Memory B cell (primary cell): ENCODE measurements at regions not wholly inside any gene's neighbourhood (a gene's known extent, or its start where the extent isn't known, plus 50 kb on each side); places are given as distances from the start of the nearest gene placed in this dataset.

Experiments used
- ATAC-seq: fragments of 150-1000 bp; cut with Tn5 transposase; 2 replicates; pipeline ENCODE4 v1.10.0; 2021; ENCODE audit warnings: low read depth, mild to moderate bottlenecking, moderate library complexity
- DNase-seq, 2 donors: peaks; one replicate each; pipeline ENCODE4 v3.0.0; 2022; ENCODE audit warnings: low spot score in 2 of 2
- H3K27ac Mint-ChIP-seq: one replicate; pipeline ENCODE4 v1.8.0; 2022; ENCODE audit warnings: mild to moderate bottlenecking, moderate library complexity, mixed read lengths
- H3K27me3 Mint-ChIP-seq: one replicate; pipeline ENCODE4 v1.8.0; 2022; ENCODE audit warnings: mixed read lengths
- H3K36me3 Mint-ChIP-seq: one replicate; pipeline ENCODE4 v1.8.0; 2022; ENCODE audit warnings: mild to moderate bottlenecking, mixed read lengths
- H3K4me1 Mint-ChIP-seq: one replicate; pipeline ENCODE4 v1.8.0; 2022; ENCODE audit warnings: mixed read lengths
- H3K4me3 Mint-ChIP-seq: one replicate; pipeline ENCODE4 v1.8.0; 2022; ENCODE audit warnings: mild to moderate bottlenecking, moderate library complexity, mixed read lengths
- H3K9me3 Mint-ChIP-seq: one replicate; pipeline ENCODE4 v1.8.0; 2022; ENCODE audit warnings: mixed read lengths

DNA sequence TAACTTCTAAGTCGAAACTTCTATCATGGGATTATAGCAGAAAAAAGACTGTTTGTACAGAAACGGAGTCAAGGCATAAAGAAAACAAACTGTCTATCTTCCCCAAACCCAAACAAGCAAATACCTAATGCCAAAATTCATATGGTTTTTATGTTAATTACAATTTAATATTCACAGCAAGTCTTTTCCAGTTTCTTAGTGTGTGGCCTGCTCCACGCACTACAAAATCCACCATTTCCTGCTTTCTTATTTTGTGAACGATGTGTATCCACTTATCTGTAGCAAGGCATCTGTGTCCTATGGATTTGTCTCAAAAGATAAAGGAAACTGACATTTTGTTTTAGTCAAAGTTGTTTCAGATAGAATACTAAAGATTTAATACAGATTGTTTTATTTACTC is 588.0 kb upstream of the CCDC54 start:
- no peak overlapping the region for H3K4me3 Mint-ChIP-seq
- no peak for ATAC-seq
- H3K27ac Mint-ChIP-seq = no peak overlapping the region
- H3K9me3 Mint-ChIP-seq = peaks cover 3% of the 10 kb centered on the region
- no peaks in the 10 kb centered on the region for H3K4me1 Mint-ChIP-seq
- H3K36me3 Mint-ChIP-seq = no peaks in the 10 kb centered on the region
- DNase-seq = no peak
- peaks cover 2% of the 10 kb centered on the region for H3K27me3 Mint-ChIP-seq

DNA sequence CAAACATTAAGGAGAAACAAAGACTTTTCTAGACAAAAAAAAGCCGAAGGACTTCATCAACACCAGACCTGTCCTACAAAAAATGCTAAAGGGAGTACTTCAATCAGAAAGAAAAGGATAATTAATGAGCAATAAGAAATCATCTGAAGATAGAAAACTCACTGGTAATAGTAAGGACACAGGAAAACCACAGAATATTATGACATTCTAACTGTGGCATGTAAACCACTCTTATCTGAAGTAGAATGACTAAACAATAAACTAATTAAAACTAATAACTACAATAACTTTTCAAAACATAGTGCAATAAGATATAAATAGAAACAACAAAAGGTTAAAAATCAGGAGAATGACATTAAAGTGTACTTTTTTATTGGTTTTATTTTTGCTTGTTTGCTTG is 584.5 kb upstream of the CCDC54 start:
- no peak overlapping the region for H3K27ac Mint-ChIP-seq
- H3K9me3 Mint-ChIP-seq = peaks cover 3% of the 10 kb centered on the region
- no peak overlapping the region for H3K4me3 Mint-ChIP-seq
- H3K4me1 Mint-ChIP-seq = no peaks in the 10 kb centered on the region
- H3K36me3 Mint-ChIP-seq = no peaks in the 10 kb centered on the region
- ATAC-seq (no peak), DNase-seq (no peak)
- no peaks in the 10 kb centered on the region for H3K27me3 Mint-ChIP-seq

DNA sequence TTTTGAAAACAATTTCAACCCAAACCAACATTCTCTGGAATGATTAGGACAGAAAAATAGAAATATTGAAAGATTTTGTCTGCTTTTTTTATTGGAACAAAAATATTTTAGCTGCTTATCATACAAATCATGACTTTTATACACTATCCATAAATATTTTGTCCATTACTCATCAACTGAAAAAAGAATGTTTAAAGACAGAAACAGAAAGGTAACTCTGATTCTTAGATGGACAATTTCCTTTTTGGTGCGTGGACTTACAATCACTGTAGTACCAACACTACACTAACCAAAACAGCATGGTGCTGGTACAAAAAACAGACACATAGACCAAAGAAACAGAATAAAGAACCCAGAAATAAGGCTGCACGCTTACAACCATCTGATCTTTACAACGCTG is 582.8 kb upstream of the CCDC54 start:
- Mint-ChIP-seq H3K27me3 (no peaks in the 10 kb centered on the region), H3K27ac (no peak overlapping the region), H3K4me1 (no peaks in the 10 kb centered on the region), H3K4me3 (no peak overlapping the region), H3K36me3 (no peaks in the 10 kb centered on the region), H3K9me3 (peaks cover 3% of the 10 kb centered on the region)
- no peak for ATAC-seq
- DNase-seq = no peak

DNA sequence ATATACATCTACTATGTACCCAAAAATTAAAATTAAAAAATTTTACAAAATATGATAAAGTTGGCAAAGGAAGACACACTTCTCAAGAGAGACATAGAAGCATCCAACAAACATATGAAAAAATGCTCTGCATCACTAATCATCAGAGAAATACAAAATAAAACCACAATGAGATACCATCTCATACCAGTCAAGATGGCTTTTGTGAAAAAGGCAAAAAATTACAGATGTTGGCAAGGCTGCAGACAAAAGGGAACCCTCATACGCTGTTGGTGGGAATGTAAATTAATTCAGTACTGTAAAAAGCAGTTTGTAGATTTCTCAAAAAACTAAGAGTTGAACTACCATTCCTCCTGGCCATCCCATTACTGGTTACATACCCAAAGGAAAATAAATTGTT is 581.7 kb upstream of the CCDC54 start:
- no peaks in the 10 kb centered on the region for H3K27me3 Mint-ChIP-seq
- no peak overlapping the region for H3K27ac Mint-ChIP-seq
- ATAC-seq (no peak), DNase-seq (no peak)
- H3K4me1 Mint-ChIP-seq = no peaks in the 10 kb centered on the region
- no peaks in the 10 kb centered on the region for H3K36me3 Mint-ChIP-seq
- no peak overlapping the region for H3K4me3 Mint-ChIP-seq
- peaks cover 3% of the 10 kb centered on the region for H3K9me3 Mint-ChIP-seq

DNA sequence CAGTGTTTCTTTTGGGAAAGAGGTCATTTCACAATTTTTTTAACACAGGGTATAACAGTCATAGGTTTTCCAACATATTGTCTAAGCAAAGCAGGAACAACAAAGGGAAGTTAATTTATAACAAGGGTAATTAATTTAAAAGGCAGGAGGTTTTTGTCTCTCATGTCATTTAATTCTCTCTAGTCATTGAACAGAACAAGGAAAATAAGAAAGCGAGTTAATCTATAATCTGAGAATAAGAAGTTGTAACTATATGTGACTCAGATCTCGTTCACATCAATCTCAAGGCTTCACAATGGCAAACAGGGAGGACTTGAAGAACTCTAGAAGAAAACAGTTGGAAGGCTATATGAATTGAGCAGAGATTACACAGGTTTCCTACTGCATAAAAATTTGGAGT is 579.8 kb upstream of the CCDC54 start:
- Mint-ChIP-seq H3K4me1 (no peaks in the 10 kb centered on the region), H3K27me3 (no peaks in the 10 kb centered on the region), H3K4me3 (no peak overlapping the region), H3K9me3 (no peaks in the 10 kb centered on the region), H3K27ac (no peak overlapping the region), H3K36me3 (no peaks in the 10 kb centered on the region)
- no peak for ATAC-seq
- no peak for DNase-seq

DNA sequence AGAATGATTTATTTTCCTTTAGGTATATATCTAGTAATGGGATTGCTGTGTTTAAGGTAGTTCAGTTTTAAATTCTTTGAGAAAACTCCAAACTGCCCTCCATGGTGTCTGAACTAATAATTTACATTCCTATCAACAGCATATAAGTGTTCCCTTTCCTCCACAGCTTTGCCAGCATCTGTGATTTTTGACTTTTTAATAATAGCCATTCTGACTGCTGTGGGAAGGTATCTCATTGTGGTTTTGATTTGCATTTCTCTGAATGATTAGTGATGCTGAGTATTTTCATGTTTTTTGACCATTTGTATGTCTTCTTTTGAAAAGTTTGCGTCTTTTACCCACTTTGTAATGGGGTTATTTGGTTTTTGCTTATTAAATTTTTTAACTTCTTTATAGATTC is 571.6 kb upstream of the CCDC54 start:
- no peak overlapping the region for H3K27ac Mint-ChIP-seq
- ATAC-seq = no peak

DNA sequence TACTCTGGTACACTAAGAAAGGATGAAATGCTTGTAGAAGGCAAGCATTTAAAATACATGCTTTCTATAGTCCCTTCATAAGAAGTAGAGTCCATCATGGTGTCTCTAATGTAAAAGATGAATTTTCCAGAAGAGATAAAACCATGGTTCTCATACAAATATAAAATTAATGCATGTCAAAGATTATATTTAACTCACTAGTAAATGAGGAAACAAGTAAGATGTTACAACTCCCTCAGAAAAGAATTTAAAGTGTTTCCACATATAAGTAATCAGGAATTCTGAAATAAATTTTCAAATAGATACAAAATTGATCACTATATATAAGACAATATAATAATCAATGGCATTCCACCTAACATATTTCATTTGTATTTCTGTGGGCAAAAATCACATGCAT is 570.3 kb upstream of the CCDC54 start:
- H3K9me3 Mint-ChIP-seq = no peaks in the 10 kb centered on the region
- ATAC-seq (no peak), DNase-seq (no peak)
- H3K4me1 Mint-ChIP-seq = no peaks in the 10 kb centered on the region
- H3K27ac Mint-ChIP-seq = no peak overlapping the region
- H3K36me3 Mint-ChIP-seq = no peaks in the 10 kb centered on the region
- H3K4me3 Mint-ChIP-seq = no peak overlapping the region
- no peaks in the 10 kb centered on the region for H3K27me3 Mint-ChIP-seq

More for the DNA sequence above, 571.6 kb upstream of the CCDC54 start:
- Mint-ChIP-seq H3K36me3 (no peaks in the 10 kb centered on the region), H3K4me3 (no peak overlapping the region), H3K4me1 (no peaks in the 10 kb centered on the region), H3K27me3 (no peaks in the 10 kb centered on the region), H3K9me3 (no peaks in the 10 kb centered on the region)
- no peak for DNase-seq

DNA sequence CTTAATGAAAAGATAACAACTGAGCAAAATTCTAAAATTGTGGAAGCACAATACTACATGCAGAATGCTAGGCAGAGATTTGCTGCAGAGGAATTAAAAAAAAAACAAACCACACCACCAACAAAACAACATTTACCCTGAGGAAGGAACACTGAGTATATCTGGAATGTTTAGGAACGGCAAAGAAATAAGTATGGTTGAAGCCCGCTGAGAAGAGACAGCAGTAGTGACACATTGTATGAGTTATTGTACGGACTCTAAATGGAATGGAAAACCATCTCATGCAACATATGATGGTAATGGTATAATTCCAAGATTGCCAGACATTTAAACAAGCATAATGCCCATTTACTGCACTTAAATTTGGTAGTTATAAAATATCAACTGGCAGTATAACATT is 568.2 kb upstream of the CCDC54 start:
- no peak overlapping the region for H3K4me3 Mint-ChIP-seq
- no peak for DNase-seq
- no peaks in the 10 kb centered on the region for H3K36me3 Mint-ChIP-seq
- no peaks in the 10 kb centered on the region for H3K4me1 Mint-ChIP-seq
- H3K27ac Mint-ChIP-seq = no peak overlapping the region
- ATAC-seq = no peak
- no peaks in the 10 kb centered on the region for H3K27me3 Mint-ChIP-seq
- no peaks in the 10 kb centered on the region for H3K9me3 Mint-ChIP-seq

DNA sequence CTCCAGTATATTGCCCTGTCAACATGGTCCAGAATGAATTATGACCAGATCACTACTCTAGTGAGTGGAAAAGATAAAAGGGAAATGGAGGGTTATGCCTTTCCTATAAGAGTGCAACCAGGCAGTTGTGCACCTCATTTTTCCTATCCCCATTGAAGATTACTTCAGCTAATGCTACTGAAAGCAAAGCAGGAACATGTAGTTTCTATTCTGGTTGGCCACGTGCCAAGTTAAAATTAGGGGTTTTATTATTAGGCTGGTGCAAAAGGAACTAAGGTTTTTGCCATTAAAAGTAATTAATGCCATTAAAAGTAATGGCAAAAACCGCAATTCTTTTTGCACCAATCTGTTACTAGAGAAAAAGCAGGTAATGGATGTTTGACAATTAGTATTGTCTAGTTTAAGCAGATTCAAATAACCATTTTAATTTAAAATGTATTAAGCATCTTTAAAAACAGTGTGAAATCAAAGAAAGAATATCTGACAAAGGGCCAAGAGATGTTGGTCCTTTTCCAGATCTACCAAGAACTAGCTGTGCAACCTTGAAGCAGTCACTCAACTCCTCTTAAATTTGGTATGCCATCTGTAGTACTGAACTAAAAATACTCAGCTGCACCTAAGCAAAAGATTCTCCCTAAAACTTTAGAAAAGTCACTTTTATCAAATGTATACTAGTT is 567.5 kb upstream of the CCDC54 start:
- Mint-ChIP-seq H3K9me3 (no peaks in the 10 kb centered on the region), H3K4me3 (no peak overlapping the region), H3K27ac (no peak overlapping the region), H3K27me3 (no peaks in the 10 kb centered on the region), H3K4me1 (no peaks in the 10 kb centered on the region), H3K36me3 (no peaks in the 10 kb centered on the region)
- no peak for ATAC-seq
- DNase-seq = no peak

DNA sequence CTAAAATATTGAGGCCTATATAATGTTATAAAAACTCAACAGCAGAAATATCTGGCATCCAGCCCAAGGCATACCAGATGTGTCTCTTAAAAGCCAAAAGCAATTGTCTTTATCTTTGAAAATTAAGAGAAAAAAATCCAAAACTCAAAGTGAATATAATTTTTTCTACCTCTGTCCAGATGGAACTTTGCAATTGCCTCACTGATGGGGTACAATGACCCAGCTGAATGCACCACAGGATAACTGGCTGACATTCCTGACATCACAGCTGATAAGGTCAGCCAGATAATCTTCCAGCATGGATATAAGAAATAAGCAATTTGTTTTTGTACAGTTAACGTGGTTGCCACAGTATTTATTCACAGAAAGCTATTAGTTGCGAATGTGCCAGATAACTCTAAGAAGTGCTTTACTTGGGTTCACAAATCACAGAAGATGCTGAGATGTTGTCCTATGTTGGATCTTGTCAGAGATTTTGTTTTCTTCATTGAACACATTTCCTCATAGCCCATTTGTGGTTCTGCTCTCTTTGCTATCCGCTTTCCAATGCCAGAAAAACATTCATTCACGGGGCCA is 566.9 kb upstream of the CCDC54 start:
- Mint-ChIP-seq H3K4me3 (no peak overlapping the region), H3K36me3 (no peaks in the 10 kb centered on the region), H3K27ac (no peak overlapping the region), H3K27me3 (no peaks in the 10 kb centered on the region), H3K9me3 (no peaks in the 10 kb centered on the region), H3K4me1 (no peaks in the 10 kb centered on the region)
- no peak for ATAC-seq
- DNase-seq = no peak

DNA sequence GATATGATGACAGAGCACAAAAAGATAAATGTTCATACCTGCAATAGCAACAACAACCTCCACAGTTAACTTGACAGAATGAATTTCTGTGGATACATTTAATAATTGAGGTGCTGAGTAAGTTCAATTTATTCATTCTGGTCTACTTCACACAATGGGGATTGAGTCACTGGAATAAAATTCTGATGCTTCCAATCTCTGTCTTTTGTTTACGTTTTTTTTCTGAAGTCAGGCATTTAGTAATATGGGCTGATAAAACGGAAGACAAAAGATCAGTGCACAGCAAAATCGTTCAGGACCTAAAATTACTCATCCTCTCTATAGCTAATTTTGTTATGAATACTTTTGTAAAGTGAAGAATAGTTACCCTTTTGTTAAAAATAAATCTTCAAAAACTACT is 565.9 kb upstream of the CCDC54 start:
- Mint-ChIP-seq H3K9me3 (no peaks in the 10 kb centered on the region), H3K27ac (no peak overlapping the region), H3K4me1 (no peaks in the 10 kb centered on the region), H3K27me3 (no peaks in the 10 kb centered on the region), H3K36me3 (no peaks in the 10 kb centered on the region), H3K4me3 (no peak overlapping the region)
- ATAC-seq = no peak
- DNase-seq = no peak

DNA sequence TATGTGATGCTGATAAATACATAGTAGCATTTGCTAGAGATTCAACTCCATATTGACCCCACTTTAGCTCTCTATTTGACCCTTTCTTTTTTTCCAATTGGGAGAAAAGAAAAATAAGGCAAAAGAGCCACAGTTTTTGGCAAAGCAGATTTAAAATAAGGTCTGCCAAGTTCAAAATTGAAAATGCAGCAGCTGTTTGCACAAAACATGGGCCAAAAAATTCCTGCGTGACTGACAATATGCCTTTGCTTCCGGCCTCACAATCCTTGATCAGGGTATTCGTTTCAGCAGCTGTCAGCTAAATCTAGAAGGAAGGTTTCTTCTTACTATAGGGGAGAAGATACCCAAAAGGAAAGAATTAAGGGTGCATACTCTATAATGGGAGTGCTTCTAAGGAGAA is 563.5 kb upstream of the CCDC54 start:
- Mint-ChIP-seq H3K4me1 (no peaks in the 10 kb centered on the region), H3K27me3 (peaks cover 1% of the 10 kb centered on the region), H3K36me3 (no peaks in the 10 kb centered on the region), H3K4me3 (no peak overlapping the region), H3K9me3 (no peaks in the 10 kb centered on the region), H3K27ac (no peak overlapping the region)
- DNase-seq = no peak
- no peak for ATAC-seq

DNA sequence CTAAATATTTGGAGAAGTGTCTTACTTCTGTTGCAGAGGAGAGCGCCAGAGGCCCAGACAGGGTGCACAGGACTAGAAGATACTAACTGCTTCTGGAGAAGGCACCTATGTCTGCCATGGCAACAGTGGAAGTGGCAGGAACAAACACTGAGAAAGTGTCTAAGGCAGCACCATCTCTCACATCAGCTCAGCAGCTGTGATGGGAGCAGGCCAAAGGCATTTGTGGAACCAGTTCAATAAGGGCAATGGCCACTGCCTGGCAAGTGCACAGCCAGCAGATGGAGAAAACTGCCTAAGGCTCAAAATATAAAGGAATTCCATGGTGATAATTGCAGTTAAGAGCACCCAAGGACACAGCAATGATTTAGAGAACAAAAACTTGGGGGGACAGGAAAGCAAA is 563.0 kb upstream of the CCDC54 start:
- ATAC-seq (no peak), DNase-seq (no peak)
- no peak overlapping the region for H3K4me3 Mint-ChIP-seq
- no peaks in the 10 kb centered on the region for H3K4me1 Mint-ChIP-seq
- no peak overlapping the region for H3K27ac Mint-ChIP-seq
- H3K27me3 Mint-ChIP-seq = peaks cover 1% of the 10 kb centered on the region
- H3K9me3 Mint-ChIP-seq = no peaks in the 10 kb centered on the region
- H3K36me3 Mint-ChIP-seq = no peaks in the 10 kb centered on the region

DNA sequence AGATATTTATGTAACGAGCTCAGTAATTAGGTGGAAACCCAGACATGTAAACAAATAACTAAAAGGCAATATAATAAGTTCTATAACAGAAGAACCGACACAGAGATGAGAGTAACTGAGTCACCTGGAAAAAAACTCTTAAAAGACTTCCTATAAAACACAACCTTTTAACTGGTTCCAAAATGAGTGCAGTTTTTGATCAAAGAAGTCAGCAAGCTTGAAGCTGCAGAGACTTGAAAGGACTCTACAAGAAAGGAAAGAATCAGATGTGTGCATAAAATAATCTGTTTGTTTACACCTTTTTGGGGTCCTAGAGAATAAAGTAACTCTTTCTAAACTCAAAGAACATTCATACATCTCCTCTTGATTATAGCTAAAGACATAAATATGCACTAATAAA is 560.4 kb upstream of the CCDC54 start:
- H3K27me3 Mint-ChIP-seq = peaks cover 2% of the 10 kb centered on the region
- H3K27ac Mint-ChIP-seq = no peak overlapping the region
- no peaks in the 10 kb centered on the region for H3K9me3 Mint-ChIP-seq
- H3K36me3 Mint-ChIP-seq = no peaks in the 10 kb centered on the region
- no peaks in the 10 kb centered on the region for H3K4me1 Mint-ChIP-seq
- ATAC-seq (no peak), DNase-seq (no peak)
- no peak overlapping the region for H3K4me3 Mint-ChIP-seq

DNA sequence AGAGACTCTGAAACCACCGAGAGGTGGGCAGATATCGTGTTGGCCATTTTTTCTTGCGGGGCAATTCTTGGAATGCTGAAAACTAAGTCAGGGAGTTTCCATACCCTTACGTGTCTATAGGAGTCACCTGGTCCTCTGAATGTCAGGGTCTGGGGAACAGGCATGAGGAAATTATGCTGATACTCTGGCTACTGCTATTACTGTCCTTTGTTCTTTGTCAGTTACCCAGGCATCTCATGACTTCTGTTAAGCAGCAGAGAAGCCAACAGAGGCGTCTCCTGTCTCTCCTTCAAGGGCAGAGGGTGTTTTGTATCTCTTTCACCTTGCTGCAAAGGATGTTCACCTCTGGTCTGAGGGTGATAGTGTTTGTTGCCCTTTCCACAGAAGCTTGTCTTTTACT is 559.5 kb upstream of the CCDC54 start:
- Mint-ChIP-seq H3K27ac (no peak overlapping the region), H3K4me3 (no peak overlapping the region), H3K9me3 (no peaks in the 10 kb centered on the region), H3K36me3 (no peaks in the 10 kb centered on the region), H3K4me1 (no peaks in the 10 kb centered on the region), H3K27me3 (peaks cover 2% of the 10 kb centered on the region)
- DNase-seq (no peak), ATAC-seq (no peak)
